ENCODE measurements at regions not wholly inside any gene's neighbourhood (a gene's known extent, or its start where the extent isn't known, plus 50 kb on each side); places are given as distances from the start of the nearest gene placed in this dataset.

- no peaks in the 10 kb centered on the region for H3K27me3 Mint-ChIP-seq (ENCODE audit: low read depth)
- H3K36me3 Mint-ChIP-seq (ENCODE audit: low read depth) = peaks cover 2% of the 10 kb centered on the region
- peaks cover 3% of the 10 kb centered on the region for H3K9me3 Mint-ChIP-seq
- H3K27ac Mint-ChIP-seq (ENCODE audit: unreplicated experiment) = no peak overlapping the region
- H3K4me1 Mint-ChIP-seq = peaks cover 4% of the 10 kb centered on the region
- no peak for TF ChIP-seq CTCF (conservative IDR thresholded peaks at IDR 0.05)
- DNase-seq (ENCODE audit: low read depth, low spot score) = no peak
- H3K4me3 Mint-ChIP-seq = no peak overlapping the region
Observed at GRCh38 chr20:54344832-54345231, 130.6 kb upstream of the DOK5 start.

- no peaks in the 10 kb centered on the region for H3K27me3 Mint-ChIP-seq (ENCODE audit: low read depth)
- H3K4me3 Mint-ChIP-seq = no peak overlapping the region
- DNase-seq (ENCODE audit: low read depth, low spot score) = no peak
- TF ChIP-seq CTCF (conservative IDR thresholded peaks at IDR 0.05) = no peak
- peaks cover 1% of the 10 kb centered on the region for H3K36me3 Mint-ChIP-seq (ENCODE audit: low read depth)
- H3K9me3 Mint-ChIP-seq = peaks cover 3% of the 10 kb centered on the region
- H3K4me1 Mint-ChIP-seq = peaks cover 4% of the 10 kb centered on the region
- H3K27ac Mint-ChIP-seq (ENCODE audit: unreplicated experiment) = no peak overlapping the region
Observed at GRCh38 chr20:54345301-54345724, 130.1 kb upstream of the DOK5 start.

GRCh38 chr20:54345821-54346220, 129.6 kb upstream of the DOK5 start:
- no peak overlapping the region for H3K27ac Mint-ChIP-seq (ENCODE audit: unreplicated experiment)
- H3K9me3 Mint-ChIP-seq = peaks cover 3% of the 10 kb centered on the region
- no peak for TF ChIP-seq CTCF (conservative IDR thresholded peaks at IDR 0.05)
- no peak overlapping the region for H3K4me3 Mint-ChIP-seq
- DNase-seq (ENCODE audit: low read depth, low spot score) = no peak
- H3K36me3 Mint-ChIP-seq (ENCODE audit: low read depth) = no peaks in the 10 kb centered on the region
- no peaks in the 10 kb centered on the region for H3K27me3 Mint-ChIP-seq (ENCODE audit: low read depth)
- peaks cover 4% of the 10 kb centered on the region for H3K4me1 Mint-ChIP-seq

DNA sequence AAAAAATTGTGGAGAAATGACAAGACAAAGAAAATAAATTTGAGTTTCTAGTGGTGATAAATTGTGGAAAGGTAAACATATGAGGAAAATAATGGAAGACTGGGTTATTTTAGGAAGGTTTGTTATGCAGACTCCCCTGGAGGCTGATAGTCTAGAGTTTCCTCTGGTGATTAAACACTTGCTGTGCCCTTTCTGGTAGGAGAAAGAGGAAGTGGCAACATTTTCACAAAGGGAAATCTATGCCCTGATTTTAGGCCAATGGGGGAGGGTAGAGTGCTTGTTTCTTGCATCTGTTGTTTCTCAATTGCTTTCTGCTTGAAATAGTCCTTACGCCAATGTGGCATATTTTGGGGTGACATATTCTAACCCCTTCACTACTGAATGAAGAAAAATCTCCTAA, 129.1 kb upstream of the DOK5 start:
- Mint-ChIP-seq H3K4me1 (peaks cover 4% of the 10 kb centered on the region), H3K27ac (ENCODE audit: unreplicated experiment) (no peak overlapping the region)
- DNase-seq (ENCODE audit: low read depth, low spot score) = no peak

GRCh38 chr20:54347166-54347833, 128.1 kb upstream of the DOK5 start:
- no peak for TF ChIP-seq CTCF (conservative IDR thresholded peaks at IDR 0.05)
- Mint-ChIP-seq H3K27ac (ENCODE audit: unreplicated experiment) (no peak overlapping the region), H3K36me3 (ENCODE audit: low read depth) (no peaks in the 10 kb centered on the region), H3K27me3 (ENCODE audit: low read depth) (no peaks in the 10 kb centered on the region), H3K4me3 (no peak overlapping the region), H3K4me1 (peaks cover 4% of the 10 kb centered on the region), H3K9me3 (peaks cover 3% of the 10 kb centered on the region)
- DNase-seq (ENCODE audit: low read depth, low spot score) = no peak

More for the DNA sequence above, 129.1 kb upstream of the DOK5 start:
- Mint-ChIP-seq H3K4me3 (no peak overlapping the region), H3K36me3 (ENCODE audit: low read depth) (no peaks in the 10 kb centered on the region), H3K9me3 (peaks cover 3% of the 10 kb centered on the region), H3K27me3 (ENCODE audit: low read depth) (no peaks in the 10 kb centered on the region)
- no peak for TF ChIP-seq CTCF (conservative IDR thresholded peaks at IDR 0.05)
